GM21360 (cell line): ENCODE measurements at regions not wholly inside any gene's neighbourhood (a gene's known extent, or its start where the extent isn't known, plus 50 kb on each side); places are given as distances from the start of the nearest gene placed in this dataset.

Source experiments
- ATAC-seq: cut with Tn5 transposase; IDR thresholded peaks from one replicate; pipeline ENCODE4 v1.9.1; 2021; ENCODE audit warnings: mild to moderate bottlenecking, moderate library complexity; ENCODE audit not compliant: unreplicated experiment

- no peak for ATAC-seq
Observed at GRCh38 chr5:38032149-38032548, 192.3 kb upstream of the GDNF start.

- ATAC-seq: no peak
Observed at GRCh38 chr5:38031304-38031703, 191.5 kb upstream of the GDNF start.

DNA sequence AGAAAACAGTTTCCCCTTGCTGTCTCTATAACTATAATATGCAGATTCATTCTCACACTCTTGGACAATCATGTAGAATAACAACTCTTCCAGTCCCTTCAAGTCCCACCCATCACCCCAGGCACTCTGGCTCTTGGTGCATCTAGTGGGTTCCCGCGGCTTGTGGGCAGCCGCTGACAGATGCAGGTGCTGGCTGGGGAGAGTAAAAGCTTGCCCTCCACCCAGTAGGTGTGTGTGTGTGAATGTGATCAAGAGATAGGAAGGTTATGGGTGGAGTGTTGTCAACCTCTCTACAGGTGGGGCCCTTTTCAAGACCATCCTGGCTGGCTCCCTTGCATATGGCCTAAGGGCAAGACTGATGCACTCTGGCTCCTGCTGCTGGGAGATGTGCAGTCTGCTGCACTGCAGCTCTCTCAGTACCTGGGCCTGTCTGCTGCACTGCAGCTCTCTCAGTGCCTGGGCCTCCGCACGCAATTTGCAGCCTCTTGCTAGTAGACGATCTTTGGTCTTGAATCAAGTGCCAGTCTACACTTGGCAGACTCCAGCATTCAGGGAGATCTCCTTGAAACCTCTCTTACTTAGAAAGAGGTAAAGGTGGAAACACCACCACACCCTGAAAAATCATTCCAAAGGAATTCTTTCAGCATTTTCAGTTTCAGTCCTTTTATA is 189.7 kb upstream of the GDNF start:
- no peak for ATAC-seq

DNA sequence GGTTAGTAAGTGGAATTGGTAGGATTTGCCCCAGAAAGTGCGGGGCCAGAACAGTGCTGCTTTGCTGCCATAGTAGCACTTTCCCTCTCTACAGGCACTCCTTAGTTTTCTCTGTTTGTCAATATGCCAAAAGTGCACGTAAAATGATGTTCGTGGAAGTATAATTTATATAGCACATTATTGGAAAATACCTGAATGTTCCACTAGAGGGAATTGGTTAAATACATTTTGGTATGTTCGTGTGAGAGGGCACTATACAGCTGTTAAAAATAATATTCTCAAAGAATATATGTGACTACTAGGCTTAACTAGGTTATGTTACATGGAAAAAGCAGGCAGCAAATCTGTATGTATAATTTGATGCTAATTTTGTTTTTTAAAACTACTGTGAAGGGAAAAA is 184.0 kb upstream of the GDNF start:
- ATAC-seq: no peak

DNA sequence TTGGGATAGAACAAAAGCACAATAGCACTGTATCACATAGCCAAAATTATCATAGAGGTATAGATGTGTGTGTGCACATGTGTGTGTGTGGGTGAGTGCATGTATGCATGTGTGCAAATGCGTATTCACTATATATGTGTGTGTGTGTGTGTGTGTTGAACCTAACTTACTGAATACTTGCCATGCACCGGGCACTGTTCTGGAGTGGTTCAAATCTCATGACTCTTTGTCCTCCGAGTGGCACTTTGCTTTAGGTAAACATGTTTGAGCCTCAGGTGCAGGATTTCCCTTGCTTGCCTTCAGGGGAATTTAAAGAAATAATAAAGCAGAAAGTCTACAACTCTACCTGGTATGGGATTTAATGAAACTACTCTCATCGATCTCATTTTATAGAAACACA is 183.5 kb upstream of the GDNF start:
- no peak for ATAC-seq

DNA sequence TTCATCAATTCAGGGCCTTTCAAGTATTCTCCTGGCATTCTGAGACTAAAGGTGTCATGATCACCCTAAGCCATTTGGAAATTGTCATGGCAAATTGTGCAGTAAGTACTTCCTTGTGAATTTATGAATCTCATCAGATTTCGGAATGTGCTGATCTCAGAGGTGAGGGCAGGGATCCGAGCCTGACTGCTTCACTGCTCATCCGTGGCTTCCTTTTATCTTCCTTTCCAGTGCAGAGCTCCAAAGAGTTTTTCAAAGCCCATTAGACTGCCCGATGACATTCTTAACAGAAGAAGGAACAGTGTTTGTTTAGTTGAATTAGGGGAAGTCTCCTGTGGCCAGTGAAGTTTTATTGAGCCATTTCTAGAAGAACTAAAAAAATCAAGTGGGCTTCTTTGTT is 182.8 kb upstream of the GDNF start:
- no peak for ATAC-seq

DNA sequence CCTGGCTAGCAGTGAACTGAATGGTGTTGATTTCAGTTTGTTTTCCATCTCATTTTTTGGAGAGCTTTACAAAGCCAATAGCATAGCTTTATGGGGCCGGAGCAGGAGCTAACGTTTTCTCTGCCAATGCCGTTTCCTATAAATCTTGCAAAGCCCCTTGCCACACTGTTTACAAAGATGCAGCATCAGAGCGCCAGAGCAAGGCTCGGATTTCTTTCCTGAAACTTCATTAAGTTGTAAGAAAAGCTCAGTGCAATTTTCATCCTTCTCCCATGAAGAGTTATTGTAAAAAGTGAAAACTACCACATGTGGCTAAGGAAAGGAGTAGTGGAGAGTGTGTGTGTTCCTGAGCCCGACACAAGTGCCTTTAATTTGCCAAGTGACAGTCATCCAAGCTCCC is 178.2 kb upstream of the GDNF start:
- no peak for ATAC-seq

GRCh38 chr5:38013107-38013506 is 173.3 kb upstream of the GDNF start:
- ATAC-seq: no peak

GRCh38 chr5:38011668-38012188 is 171.9 kb upstream of the GDNF start:
- ATAC-seq: no peak

DNA sequence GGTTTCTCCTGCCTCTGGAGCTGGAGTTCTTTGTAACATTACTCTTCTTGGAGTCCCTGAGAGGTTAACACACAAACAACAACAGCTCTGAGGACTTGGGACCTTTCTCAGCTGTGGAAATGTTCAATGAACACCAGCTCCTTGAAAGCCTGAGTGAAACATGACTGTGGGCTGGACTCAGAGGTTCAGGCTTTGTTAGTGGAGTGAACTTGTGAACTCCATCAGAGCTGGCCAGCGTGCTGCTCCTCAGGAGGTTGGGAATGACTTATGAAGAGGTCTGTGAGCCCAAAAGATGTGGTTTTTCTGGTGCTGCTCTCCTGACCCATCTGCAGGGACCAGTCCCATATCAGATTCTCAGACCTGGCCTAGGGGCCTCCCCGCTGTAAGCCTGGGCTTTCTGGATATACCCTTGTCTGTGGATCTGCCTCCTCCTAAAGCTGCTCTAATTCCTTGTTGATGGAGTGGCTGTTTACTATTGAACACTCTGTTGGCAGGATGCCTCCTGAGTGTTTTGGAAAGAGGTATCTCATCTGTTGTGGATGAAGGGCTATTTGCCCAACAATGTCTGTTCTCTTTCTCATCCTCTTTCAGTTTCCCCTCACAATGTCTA is 170.0 kb upstream of the GDNF start:
- no peak for ATAC-seq

DNA sequence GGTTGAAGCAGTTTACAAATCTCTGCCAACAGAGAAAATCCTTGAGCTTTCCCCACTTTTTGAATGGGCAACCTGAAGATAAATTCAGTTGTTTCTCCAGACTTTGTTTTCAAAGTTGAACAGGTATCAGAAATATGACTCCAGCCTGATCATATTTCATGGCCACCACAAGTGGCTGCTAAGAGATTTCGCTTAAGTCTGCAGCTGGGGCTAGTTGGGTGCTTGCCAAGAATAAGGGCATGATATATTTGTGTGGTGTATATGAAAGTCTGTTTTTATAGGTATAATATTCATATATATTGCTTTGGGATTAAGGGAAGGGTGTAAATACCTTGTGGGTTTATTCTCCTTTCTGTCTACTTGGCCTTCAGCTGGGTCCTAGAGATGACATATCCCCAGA is 168.4 kb upstream of the GDNF start:
- ATAC-seq: no peak

DNA sequence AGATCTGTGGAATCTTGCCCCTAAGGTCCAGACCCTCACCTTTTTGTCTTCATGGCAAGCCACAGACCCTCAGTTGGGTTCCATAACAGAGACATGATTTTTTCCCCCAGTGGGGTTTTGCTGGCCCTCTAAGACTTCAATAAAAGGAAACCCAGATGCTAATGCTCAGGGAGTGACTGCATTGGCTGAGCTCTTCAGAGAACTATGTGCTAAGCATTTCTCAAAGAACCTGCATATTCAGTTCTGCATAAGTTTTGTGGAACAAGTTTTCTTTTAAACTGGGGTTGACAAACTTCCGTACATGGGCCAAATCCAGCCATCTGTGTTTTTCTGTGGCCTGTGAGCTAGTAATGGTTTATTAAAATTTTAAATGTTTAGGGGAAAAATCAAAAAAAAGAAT is 159.8 kb upstream of the GDNF start:
- no peak for ATAC-seq

DNA sequence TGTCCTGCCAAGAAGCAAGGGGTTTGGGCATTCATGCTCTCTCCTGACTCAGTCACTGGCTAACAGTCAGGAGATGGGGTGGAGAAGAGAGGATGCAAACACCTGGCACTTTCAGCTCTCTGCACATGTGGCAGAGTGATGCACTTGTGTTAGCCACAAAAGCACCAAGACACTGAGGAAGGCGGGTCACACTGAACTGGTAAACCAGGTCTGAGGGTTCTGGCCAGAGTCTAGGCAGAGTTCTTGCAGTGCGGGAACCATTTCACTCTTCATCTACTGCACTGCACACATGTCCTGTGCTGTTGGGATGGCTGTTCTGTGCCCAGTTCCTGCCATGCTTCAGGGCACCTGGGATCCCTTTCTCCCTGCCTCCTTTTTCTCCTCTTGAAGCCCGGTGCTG is 157.1 kb upstream of the GDNF start:
- no peak for ATAC-seq

- ATAC-seq: no peak
Observed at GRCh38 chr5:37994729-37995128, 154.9 kb upstream of the GDNF start.

DNA sequence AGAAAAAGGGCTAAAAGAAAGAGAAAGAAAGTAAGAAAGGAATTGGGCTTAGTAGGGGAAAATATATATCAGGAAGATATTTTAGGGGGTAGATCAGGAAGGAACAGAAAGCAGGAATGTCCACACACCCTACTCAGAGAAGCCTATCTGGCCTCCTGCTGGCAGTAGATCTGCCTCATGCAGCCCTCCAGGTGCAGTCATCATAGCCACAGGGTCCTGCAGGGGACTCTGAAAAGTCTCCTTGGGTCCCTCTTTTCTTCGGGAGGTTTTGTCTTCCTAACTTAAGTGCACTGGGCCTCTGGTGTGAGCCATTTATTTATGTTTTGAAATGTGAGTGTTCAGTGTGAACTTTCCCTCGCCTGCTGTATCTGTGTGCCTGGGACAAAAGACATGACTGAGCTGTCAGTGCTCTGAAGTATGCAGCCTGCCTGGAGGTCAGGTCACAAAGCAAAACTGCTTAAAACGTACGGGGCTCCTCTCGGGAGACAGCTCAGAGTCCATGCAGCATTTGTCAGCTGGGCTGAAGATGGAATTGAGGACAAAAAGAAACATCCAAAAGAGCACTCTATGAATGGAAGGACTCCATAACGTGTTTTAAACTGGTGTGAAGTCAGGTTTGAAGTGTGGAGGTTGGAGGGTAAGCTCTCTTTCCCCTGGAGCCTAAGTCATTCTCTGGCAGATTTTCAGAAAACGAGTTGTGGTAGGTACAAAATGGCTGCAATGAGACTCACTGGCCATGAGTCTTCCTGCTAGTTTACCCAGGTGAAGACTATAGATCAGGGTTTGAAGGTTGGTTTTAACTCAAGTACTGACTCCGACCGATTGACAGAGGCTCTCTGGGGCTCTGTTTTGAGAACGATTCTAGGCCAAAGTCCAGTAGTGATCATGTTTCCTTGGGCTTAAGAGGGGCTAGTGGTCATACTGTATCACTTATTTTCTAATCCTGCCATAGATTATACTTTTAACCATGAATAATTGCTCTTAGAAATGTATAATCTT is 151.8 kb upstream of the GDNF start:
- ATAC-seq: no peak

DNA sequence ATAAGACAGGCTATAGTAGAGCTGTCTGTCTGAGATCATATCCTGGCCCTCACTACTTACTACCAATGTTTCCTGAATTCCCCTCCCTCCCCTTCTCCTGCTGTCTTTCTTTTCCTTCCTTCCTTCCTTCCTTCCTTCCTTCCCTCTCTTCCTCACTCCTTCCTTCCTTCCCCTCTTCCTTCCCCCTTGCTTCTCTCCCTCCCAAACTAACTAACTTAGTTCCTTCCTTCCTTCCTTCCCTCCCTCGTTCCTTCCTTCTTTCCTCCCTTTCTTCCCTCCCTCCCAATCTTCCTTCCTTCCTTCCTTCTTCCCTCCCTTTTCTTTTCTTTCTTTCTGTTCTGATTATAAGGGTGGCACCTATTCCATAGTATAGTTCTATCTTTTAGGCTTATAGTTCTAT is 150.0 kb upstream of the GDNF start:
- ATAC-seq: no peak

DNA sequence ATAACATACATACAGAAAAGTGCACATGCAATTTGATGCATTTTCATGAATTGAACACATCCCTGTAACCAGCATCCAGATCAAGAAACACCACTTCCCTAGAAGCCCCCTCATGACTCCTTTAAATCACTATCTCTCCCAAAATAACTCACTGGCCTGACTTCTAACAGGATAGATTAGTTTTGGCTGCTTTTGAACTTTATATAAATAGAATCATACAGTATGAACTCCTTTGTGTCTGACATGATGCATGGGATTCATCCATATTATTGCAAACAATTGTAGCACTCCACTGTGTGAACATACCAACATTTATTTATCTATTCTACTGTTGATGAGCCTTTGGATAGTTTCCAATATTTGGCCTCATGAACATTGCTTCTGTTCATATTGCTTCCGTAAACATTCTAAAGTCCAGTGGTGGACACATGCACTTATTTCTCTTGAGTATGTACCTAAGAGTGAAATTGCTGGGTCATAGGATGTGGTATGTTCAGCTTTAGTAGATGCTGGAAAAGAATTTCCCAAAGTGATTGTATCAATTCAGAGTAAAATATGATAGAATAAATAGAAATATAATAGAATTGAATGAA is 148.7 kb upstream of the GDNF start:
- no peak for ATAC-seq

DNA sequence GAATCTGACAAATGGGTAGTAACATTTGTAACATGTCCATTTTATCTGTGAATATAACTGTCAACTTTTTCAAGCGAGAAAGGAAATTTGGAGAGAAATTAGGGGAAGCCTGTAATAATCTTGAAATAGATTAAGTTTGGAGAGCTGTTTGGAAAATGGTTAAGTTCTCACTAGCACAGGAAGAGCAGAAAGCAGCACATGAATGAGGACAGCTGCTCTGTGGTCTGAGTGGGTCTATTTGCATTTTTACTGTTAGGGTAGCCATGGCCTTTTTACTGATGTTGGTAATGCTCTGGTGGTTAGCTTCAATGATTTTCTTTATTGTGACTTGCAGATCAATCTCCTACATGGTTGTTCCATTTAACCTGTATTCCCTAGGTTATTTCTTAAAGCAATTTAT is 144.5 kb upstream of the GDNF start:
- ATAC-seq: no peak

- no peak for ATAC-seq
Observed at GRCh38 chr5:37983463-37983862, 143.6 kb upstream of the GDNF start.

DNA sequence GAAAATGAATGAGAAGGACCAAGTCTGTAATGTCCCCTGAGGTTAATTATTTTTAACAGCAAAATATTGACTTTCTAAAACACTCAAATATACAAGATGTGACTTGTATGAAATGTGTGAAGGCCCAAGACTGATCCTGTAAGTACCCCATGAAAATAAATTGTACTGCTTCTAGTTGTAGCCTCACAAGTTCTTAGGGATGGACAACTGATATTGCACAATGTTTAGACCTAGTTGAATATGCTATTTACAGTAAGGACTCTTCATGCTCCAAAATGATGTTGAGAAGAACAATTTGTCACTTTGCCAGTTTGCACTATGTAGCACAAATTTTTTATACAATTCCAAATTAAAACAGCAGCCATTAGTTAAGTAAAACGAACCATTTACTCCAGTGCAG is 139.7 kb upstream of the GDNF start:
- ATAC-seq: no peak

DNA sequence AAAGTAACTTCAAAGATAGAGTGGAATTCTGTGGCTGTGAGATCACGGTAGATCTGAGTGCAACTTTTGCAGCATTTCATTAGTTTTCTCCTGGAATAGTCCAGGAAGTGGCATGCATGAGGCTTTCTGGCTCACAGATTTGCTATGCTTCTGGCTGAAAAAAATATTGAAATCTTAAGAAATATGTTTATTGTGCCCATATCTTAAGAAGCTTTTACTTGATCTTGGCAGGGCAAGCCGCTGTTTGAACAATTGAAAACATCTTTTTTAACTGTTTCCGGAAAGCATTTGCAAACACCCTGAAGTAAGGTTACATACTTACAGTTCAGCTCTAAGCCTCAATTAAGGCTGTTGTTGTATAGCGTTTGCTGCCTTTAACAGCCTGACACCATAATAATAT is 135.7 kb upstream of the GDNF start:
- no peak for ATAC-seq
